Anterior cingulate cortex (tissue), 58 donors: ENCODE measurements at regions not wholly inside any gene's neighbourhood (a gene's known extent, or its start where the extent isn't known, plus 50 kb on each side); places are given as distances from the start of the nearest gene placed in this dataset.

ENCODE experiments used
- DNase-seq, 58 donors: peaks; one replicate each; lab custom pipeline; 2025; lab: John Stamatoyannopoulos, UW

DNA sequence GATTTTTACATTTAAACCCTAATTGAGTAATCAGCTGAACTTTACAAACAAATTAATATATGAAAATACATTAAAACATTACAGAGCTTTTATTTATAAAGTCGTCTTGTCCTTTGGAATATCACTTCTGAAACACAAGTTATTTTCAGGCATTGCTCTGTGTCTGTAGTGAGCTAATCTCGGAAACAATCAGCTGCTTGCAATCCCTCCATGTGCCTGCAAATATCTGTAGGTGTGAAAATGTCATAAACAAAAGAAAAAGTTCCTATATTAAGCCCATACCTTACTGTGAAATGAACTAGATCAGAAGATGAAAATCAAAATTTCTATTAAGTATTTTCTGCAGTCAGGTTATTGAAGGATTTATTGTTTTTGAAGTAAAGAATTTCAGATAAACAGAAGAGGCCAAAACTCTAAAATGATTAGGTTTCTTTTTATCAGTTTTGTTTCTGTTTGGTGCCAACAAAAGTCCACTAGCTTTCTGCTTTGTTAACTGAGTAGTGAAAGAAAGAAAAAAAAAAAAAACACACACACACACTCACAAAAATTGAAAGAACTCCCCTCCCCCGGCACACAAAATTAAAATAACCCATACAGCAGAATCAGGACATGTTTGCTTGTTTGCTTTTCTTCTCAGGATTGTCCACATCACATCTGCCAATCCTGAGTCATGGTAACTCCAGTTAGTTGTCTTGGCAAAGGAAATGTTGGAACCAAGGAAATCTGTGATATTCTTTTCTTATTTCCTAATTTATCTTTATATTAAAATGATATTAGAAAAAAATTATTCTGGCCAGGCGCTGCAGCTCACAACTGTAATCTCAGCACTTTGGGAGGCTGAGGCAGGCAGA is 627.0 kb upstream of the SLC39A10 start:
- DNase-seq, result no peak

DNA sequence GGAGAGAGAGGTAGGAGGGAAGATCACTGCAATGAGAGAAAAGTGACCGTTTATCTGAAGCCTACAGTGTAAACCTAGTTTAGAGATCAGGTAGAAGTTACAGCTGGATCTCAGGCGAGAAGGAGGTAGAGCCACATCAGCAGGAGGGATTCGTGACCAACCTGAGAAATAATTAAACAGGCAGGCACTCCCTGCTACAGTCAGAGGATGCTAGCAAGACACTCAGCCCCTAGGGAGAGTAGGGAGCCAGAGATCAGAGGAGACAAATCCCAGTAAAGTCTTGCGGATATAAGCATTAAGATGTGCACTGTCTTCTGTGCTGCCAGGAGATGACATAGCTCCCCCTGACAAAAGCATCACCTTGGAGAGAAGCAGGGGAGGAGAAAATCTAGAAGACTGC is 629.1 kb upstream of the SLC39A10 start:
- DNase-seq, result no peak

DNA sequence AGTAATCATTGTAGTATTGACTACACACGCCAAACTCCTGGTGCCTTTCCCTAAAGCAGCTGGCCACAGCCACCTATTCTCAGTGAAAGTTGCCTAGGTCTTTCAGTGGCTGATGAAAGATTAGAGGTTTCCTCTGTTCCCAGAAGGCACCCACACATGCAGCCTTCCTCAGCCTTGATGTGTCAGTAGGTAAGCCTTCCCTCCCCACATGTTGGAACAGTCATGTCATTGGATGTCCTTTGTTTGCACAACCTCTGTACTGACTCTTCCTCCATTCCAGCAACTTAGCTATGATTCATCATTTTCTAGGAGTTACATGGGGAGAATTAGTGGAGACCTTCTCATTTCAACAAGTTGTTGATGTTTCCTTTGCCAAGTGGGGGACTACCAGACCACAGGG is 630.8 kb upstream of the SLC39A10 start:
- DNase-seq, result no peak

GRCh38 chr2:195022508-195022830 is 634.6 kb upstream of the SLC39A10 start:
- no peak for DNase-seq

DNA sequence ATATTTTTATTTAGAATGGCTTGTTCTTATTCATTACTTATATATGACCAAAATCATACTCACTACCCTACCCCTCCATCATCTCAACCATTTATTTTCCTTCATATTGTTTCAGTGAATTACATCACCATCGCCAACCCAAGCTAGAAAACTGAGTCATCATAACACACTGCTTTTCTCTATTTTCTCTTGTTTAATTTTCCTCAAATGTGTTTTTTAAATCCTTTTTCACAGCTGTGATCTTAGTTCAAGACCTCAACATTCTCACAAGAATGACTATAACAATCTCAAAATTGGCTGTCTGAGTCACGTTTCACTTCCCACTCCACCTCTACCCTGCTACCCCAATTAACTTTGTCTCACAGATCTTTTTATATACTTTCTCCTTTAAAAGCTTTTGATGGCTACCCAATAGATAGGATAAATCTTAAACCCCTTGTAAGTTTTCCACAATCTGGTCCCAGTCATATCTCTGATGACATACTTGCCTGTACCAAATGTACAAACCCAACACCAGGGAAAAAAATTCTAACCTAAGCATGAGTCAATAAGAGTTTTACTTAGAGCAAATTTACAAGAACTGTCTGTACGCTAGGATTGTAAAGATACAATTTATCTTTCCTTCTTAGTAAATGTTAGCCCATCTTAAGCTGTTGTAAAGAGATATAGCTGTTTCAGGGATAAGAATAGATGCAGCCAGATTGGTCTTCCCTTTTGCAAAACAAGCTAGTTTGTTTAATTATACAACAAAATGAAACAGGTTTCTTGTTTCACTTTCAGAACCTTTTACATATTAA is 635.1 kb upstream of the SLC39A10 start:
- DNase-seq, result peak in 1 of 58 donors; percentile 3

- DNase-seq, result no peak
Measured at GRCh38 chr2:195018462-195018861, 638.6 kb upstream of the SLC39A10 start.

DNA sequence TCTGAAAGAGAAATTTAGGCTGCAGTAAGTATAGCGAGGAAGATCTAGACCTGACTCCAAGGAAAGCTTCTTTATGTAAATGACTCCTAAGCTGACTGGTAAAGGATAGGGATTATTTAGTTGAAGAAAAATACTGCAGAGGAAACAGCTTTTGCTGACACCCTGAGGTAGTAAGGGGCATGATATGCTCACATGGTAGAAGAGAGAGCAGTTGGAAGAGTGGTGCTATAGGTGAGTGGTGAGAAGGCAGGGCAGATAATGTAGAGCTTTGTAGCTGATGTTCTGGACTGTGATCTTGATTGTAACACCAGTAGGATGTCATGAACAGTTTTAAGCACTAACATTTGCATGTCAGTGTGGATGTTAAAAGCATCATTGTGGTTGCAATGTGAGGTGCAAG is 639.1 kb upstream of the SLC39A10 start:
- no peak for DNase-seq

- no peak for DNase-seq
Measured at GRCh38 chr2:195016841-195017240, 640.2 kb upstream of the SLC39A10 start.

DNA sequence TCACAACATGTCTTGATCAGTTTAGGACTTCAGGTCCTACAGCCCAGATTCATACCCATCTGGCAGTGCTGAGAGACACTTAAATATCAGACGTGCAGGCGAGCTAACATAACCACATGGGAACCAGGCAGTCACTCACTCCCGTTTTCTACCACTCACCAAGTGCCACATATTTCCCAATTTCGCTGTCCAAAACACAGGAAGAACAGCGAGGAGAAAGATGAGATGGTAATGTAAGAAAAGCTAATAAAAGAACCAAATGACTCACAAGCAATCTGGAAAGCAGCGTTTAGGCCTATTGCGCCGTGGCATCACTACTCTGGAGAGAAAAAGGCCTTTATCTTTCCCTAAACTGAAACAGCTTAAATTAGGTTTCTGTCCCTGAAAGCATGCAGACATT is 647.8 kb upstream of the SLC39A10 start:
- DNase-seq, result peak in 30 of 58 donors; percentile 1 to 78 (median 26)

DNA sequence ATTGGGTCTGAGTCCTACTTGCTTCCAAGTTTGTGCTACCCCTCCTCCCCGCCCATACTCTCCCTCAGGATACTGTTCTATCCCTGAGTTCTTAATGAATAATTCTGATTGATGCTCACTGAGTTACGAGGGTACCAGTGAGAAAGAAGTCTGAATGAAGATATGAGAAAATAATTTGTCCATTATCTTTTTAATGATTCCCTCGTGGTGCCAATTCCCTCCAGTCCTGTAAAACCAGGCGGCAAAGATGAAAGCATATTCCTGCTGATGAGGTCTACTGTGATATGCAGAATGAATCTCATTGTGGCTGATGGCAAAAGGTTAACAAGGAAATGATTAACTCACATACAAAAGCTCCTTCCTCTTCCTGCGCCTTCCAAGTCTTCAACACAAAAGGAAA is 650.2 kb upstream of the SLC39A10 start:
- DNase-seq, result no peak

GRCh38 chr2:195003881-195004471 is 653.0 kb upstream of the SLC39A10 start:
- DNase-seq, result no peak

DNA sequence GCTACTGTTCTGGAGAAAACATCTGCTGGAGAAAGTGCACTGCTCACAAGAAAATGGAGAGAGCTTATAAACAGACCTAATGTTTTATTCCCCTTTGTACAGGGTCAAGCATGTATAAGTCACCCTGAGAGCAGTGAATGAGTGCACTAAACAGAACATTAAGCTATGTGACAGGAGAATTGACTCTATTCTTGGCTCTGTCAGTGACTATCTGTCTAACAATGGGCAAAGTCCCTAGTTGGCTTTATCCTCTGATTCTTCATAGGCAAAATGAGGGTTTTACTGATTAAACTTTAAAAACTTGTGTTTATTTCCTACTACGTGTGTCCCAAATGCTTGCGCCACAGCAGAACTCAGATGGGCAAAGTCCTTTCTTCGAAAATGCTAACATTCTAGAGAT is 655.1 kb upstream of the SLC39A10 start:
- DNase-seq, result no peak

- DNase-seq, result no peak
Measured at GRCh38 chr2:194999771-195000170, 657.3 kb upstream of the SLC39A10 start.

- DNase-seq, result no peak
Measured at GRCh38 chr2:194992648-194993047, 664.4 kb upstream of the SLC39A10 start.

DNA sequence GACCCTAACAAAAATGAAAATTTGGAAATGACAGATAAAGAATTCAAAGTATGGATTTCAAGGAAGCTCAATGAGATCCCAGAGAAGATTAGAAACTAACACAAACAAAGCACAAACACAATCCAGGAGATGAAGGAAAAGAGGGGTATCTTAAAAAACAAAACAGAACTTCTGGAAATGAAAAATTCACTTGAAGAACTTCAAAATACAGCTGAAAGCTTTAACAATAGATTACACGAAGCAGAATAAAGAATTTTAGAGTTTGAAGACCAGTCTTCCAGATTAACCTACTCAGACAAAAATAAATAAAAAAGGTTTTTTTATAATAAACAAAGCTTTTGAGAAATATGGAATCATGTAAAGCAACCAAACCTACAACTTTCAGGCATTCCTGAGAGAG is 671.8 kb upstream of the SLC39A10 start:
- DNase-seq, result no peak

DNA sequence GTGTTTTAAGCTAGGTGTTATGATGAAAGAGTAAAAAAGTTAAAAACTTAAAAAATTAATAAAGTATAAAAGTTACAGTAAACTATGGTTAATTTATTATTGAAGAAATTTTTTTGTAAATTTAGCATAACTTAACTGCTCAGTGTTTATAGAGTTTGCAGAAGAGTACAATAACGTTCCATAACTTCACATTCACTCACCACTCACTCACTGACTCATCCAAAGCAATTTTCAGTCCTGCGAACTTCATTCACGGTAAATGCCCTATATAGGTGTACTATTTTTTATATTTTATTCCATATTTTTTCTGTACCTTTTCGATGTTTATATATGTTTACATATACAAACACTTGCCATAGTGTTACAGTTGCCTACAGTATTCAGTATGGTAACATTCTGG is 694.8 kb upstream of the SLC39A10 start:
- no peak for DNase-seq

DNA sequence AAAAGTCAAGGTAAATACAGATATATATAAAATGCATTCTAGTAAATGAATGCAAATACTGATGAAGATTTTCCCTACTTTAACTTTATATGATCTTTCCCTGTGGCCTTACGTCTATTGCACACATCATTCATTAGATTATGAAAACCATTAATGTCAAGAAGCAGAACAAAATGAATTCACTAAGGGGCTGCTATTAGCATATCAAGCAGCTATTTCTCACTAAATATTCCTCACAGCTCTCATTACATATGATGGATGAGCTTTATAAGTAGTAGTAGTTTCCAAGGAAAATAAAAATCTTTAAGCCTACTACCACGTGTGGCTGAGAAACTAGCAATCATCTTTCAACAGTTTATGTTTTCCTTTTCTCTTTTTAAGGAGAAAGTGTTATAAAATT is 702.8 kb upstream of the SLC39A10 start:
- DNase-seq, result no peak

GRCh38 chr2:194946826-194947225 is 710.2 kb upstream of the SLC39A10 start:
- no peak for DNase-seq

GRCh38 chr2:194938066-194938465 is 719.0 kb upstream of the SLC39A10 start:
- DNase-seq, result no peak

GRCh38 chr2:194927489-194927888 is 729.5 kb upstream of the SLC39A10 start:
- no peak for DNase-seq

GRCh38 chr2:194926873-194927272 is 730.2 kb upstream of the SLC39A10 start:
- no peak for DNase-seq

- no peak for DNase-seq
Measured at GRCh38 chr2:194925742-194926141, 731.3 kb upstream of the SLC39A10 start.
